ENCODE measurements at regions not wholly inside any gene's neighbourhood (a gene's known extent, or its start where the extent isn't known, plus 50 kb on each side); places are given as distances from the start of the nearest gene placed in this dataset.

DNA sequence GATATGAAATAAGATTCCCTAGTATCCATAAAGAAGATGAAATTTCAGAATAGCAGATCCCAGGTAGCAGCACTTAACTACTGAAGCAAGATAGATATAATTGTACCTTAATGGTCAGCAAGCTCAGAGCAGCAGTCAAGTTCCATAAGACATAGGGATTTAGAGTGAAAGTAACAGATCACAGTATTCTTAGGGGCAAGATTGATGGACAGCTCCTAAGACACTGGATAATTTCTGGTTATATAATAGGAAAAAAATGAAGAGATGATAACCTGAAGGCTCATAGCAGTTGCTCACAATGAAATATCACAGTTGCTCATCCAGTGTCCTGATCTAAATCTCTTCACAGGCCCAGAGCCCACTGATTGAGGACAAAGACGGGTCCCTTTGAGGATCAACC, 66.0 kb downstream of the SLC30A10 start:
- TF ChIP-seq EZH2 (IDR thresholded peaks at IDR 0.05; ENCODE audit: insufficient read depth, poor library complexity, severe bottlenecking): no peak
- no peak for TF ChIP-seq EZH2phosphoT487 (IDR thresholded peaks at IDR 0.05; ENCODE audit: insufficient read depth, low read depth)
